ENCODE measurements at regions not wholly inside any gene's neighbourhood (a gene's known extent, or its start where the extent isn't known, plus 50 kb on each side); places are given as distances from the start of the nearest gene placed in this dataset.

DNA sequence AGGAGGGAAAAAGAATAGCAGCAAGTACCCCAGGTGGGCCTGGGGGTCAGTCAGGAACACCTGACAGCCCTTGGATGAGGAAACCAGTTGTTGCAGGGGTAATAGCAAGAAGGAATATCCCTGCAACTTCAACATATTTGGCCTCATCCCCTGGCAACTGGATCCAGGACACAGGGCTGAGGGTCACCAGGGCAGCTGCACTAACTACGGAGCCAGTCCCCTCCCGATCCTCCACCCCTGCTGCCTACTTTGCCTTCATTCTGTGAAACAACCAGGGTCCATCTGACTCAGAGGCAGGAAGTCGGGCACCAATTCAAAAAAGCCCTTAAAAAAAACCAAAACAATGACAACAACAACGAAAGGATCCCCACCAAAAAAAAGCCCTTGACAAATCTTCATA lies 52.9 kb downstream of the FRMPD3 start:
- DNase-seq: no peak

DNA sequence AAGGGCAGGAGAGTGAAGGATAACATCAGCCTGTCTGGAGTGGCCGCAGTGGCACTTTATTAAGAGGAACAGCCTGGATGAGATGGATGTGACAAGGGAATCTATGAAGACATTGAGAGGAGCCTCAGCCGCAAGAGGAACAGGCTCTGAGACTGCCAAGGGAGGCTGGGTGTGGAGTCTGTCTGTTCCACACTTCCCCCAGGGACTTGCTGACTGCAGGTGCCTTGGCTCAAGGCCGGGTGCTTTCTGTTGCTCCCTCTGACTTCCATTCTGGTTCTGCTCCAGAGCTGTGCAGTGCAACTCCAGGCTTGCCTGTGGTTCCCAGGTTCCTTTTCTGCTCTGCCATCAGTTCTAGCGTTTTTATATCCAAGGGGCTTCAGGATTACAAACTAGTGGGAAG lies 54.6 kb downstream of the FRMPD3 start:
- DNase-seq: no peak

DNA sequence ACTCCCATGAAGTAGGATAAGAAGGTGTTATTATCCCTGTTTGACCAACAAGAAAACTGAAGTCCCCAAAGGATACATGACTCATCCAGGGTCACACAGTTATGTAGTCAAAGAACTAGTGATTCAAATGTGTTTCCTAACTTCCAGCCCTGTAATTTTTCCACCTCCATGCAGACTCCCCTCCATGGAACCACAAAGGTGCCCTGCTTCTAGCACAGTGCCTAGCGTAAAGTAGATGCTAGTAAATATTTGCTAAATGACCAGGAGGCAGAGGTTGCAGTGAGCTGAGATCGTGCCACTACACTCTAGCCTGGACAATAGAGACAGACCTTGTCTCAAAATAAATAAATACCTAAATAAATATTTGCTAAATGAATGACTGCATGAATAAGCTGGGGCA lies 55.8 kb downstream of the FRMPD3 start:
- DNase-seq: no peak

- DNase-seq: no peak
Measured at GRCh38 chrX:107506596-107507031, 57.2 kb downstream of the FRMPD3 start.

- DNase-seq: no peak
Measured at GRCh38 chrX:107507093-107507743, 57.8 kb downstream of the FRMPD3 start.

- DNase-seq: no peak
Measured at GRCh38 chrX:107507744-107508117, 58.3 kb downstream of the FRMPD3 start.

- DNase-seq: no peak
Measured at GRCh38 chrX:107508925-107509324, 59.5 kb downstream of the FRMPD3 start.

DNA sequence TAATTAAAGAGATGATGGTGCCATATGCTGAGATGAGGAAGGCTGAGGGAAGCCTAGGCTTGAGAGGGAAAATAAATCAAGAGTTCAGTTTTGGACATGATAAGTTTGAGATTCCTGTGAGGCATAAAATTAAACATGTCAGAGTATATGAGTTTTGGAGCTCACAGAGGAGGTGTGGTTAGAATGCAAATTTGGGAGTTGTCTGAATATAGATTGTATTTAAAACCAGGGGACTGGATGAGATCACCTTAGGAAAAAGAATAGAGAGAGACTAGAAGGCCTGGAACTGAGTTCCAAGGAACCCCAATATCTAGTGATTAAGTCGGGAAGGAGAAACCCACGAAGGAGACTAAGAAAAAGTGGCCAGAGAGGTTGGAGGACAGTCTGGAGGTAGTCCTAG lies 65.5 kb downstream of the FRMPD3 start:
- no peak for DNase-seq

GRCh38 chrX:107521877-107522586 lies 72.6 kb downstream of the FRMPD3 start:
- no peak for DNase-seq

- no peak for DNase-seq
Measured at GRCh38 chrX:107522901-107523300, 73.4 kb downstream of the FRMPD3 start.

GRCh38 chrX:107526141-107526540 lies 76.7 kb downstream of the FRMPD3 start:
- DNase-seq: no peak

- no peak for DNase-seq
Measured at GRCh38 chrX:107530141-107530540, 80.7 kb downstream of the FRMPD3 start.

GRCh38 chrX:107537815-107538214 lies 88.4 kb downstream of the FRMPD3 start:
- peak; percentile 52 for DNase-seq

- no peak for DNase-seq
Measured at GRCh38 chrX:107541244-107541643, 87.1 kb upstream of the PRPS1 start.

GRCh38 chrX:107542040-107542439 lies 86.3 kb upstream of the PRPS1 start:
- DNase-seq: no peak

GRCh38 chrX:107542500-107542899 lies 85.8 kb upstream of the PRPS1 start:
- DNase-seq: peak; percentile 33

DNA sequence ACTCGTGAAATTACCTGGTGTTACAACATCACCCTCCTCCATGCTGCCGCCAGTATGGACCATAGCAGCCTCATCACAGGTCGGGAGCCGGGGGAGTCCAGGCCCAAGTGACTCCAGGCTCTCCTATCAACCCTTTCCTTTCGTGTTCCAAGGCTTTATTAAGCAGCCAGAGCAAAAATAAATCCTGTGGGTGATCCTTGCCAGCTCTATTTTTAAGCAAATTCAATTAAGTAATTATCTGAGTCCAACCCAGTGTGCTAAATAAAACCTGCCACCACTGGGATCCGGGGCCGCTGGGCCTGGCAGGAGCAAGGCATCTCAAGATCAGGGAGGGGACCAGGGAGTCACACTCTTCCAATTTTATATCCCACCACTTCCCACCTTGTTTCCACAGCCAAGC lies 80.7 kb upstream of the PRPS1 start:
- no peak for DNase-seq

DNA sequence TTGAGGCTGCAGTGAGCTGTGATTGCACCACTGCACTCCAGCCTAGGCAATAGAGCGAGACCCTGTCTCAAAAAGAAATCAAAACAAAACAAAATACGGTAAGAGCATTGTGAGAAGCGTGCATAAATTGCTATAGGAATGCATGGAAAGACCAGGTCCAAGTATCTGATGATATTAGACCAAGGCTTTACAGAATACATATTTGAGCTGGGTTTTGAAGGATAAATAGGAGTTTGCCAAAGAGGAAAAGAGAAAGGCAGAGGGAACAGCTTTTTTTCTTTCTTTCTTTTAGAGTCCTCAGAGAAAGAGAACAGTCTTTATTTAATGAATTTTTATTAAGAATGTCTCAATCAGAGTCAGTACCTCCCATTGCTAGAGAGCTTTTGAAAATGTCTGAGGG lies 79.5 kb upstream of the PRPS1 start:
- no peak for DNase-seq

- DNase-seq: no peak
Measured at GRCh38 chrX:107549504-107549903, 78.8 kb upstream of the PRPS1 start.

GRCh38 chrX:107551546-107551945 lies 76.8 kb upstream of the PRPS1 start:
- no peak for DNase-seq

GRCh38 chrX:107552930-107553329 lies 75.4 kb upstream of the PRPS1 start:
- no peak for DNase-seq

DNA sequence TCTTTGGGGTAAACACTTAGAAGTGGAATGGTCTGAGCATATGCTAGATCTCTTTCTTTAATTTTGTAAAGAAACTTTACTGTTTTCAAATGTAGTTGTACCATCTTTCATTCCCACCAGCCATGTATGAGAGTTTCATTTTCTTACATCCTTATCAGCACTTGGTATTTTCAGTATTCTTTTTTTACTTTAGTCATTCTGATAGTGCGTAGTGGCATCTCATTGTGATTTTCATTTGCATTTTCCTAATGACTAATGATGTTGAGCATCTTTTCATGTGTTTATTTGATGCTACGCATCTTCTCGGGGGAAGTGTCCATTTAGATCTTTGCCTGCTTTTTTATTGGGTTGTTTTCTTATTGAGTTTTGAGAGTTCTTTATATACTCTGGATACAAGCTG lies 71.3 kb upstream of the PRPS1 start:
- no peak for DNase-seq

GRCh38 chrX:107559506-107559905 lies 68.8 kb upstream of the PRPS1 start:
- DNase-seq: peak; percentile 75

- peak; percentile 73 for DNase-seq
Measured at GRCh38 chrX:107560041-107560440, 68.3 kb upstream of the PRPS1 start.

GRCh38 chrX:107560980-107561379 lies 67.3 kb upstream of the PRPS1 start:
- DNase-seq: peak; percentile 51

Measured in fibroblast of skin of scalp (primary cell).